Upper lobe of left lung (tissue), 4 donors: ENCODE measurements at regions not wholly inside any gene's neighbourhood (a gene's known extent, or its start where the extent isn't known, plus 50 kb on each side); places are given as distances from the start of the nearest gene placed in this dataset.

Experiments used
- CTCF ChIP-seq, 6 experiments: fragments of 450-650 bp in 4 of 6; fragments of 200-600 bp in 2 of 6; sonication (generic) in 2 of 6; IDR thresholded peaks; one replicate each; pipeline ENCODE4 v1.5.1; 2016 to 2019; ENCODE audit warnings: antibody characterized with exemption in 6 of 6
- POLR2A ChIP-seq, 4 donors: fragments of 450-650 bp; IDR thresholded peaks; one replicate each; pipeline ENCODE4 v1.5.1; 2016 to 2017; ENCODE audit warnings: antibody characterized with exemption in 4 of 4, mild to moderate bottlenecking in 2 of 4

GRCh38 chr1:4000811-4001251 lies 100.8 kb upstream of the C1orf174 start:
- no peak for TF ChIP-seq CTCF (IDR thresholded peaks at IDR 0.05)
- TF ChIP-seq POLR2A (IDR thresholded peaks at IDR 0.05): no peak
